Left ventricle myocardium inferior (tissue), 1 donor: ENCODE measurements at regions not wholly inside any gene's neighbourhood (a gene's known extent, or its start where the extent isn't known, plus 50 kb on each side); places are given as distances from the start of the nearest gene placed in this dataset.

Source experiments
- DNase-seq: peaks from one replicate; pipeline ENCODE4 v3.0.0-alpha.2; 2020
- H3K27ac ChIP-seq: fragments of 200-600 bp; replicated peaks from 2 replicates; pipeline ENCODE4 v1.8.0; 2021
- H3K27me3 ChIP-seq: fragments of 200-600 bp; 2 replicates; pipeline ENCODE4 v1.8.0; 2021; ENCODE audit warnings: low read depth
- H3K36me3 ChIP-seq: fragments of 200-600 bp; 2 replicates; pipeline ENCODE4 v1.8.0; 2021
- H3K4me1 ChIP-seq: fragments of 200-600 bp; 2 replicates; pipeline ENCODE4 v1.8.0; 2021
- H3K4me3 ChIP-seq: fragments of 200-600 bp; 2 replicates; pipeline ENCODE4 v1.8.0; 2021; ENCODE audit warnings: mild to moderate bottlenecking, moderate library complexity
- H3K9me3 ChIP-seq: fragments of 200-600 bp; replicated peaks from 2 replicates; pipeline ENCODE4 v1.8.0; 2021
- CTCF ChIP-seq: fragments of 200-600 bp; IDR thresholded peaks from 2 replicates; pipeline ENCODE4 v1.8.0; 2021; ENCODE audit warnings: antibody characterized with exemption, mild to moderate bottlenecking, borderline replicate concordance
- intact Hi-C: fragments of 100-400 bp; cut with micrococcal nuclease; formaldehyde crosslinking; loops from one replicate; pipeline ENCODE4 v1.11.0; 2022
- donor health status: DM: no; HTN: yes; CAD: no; lungs with severe emphysema.

- TF ChIP-seq CTCF: no peak
- intact Hi-C loops: no loop called here
Measured at GRCh38 chr4:134885436-134885835, 683.8 kb upstream of the PABPC4L start.

GRCh38 chr4:134883831-134884449 lies 682.4 kb upstream of the PABPC4L start:
- TF ChIP-seq CTCF: no peak
- DNase-seq: no peak
- intact Hi-C loops: no loop called here
- Histone ChIP-seq H3K9me3 (no peaks in the 10 kb centered on the region), H3K27me3 (no peaks in the 10 kb centered on the region), H3K4me3 (no peak overlapping the region), H3K27ac (no peak overlapping the region), H3K4me1 (no peaks in the 10 kb centered on the region), H3K36me3 (no peaks in the 10 kb centered on the region)

More at GRCh38 chr4:134885436-134885835, 683.8 kb upstream of the PABPC4L start:
- DNase-seq: no peak
- Histone ChIP-seq H3K4me3 (no peak overlapping the region), H3K27ac (no peak overlapping the region), H3K4me1 (no peaks in the 10 kb centered on the region), H3K9me3 (no peaks in the 10 kb centered on the region), H3K27me3 (no peaks in the 10 kb centered on the region), H3K36me3 (no peaks in the 10 kb centered on the region)

- no peak overlapping the region for H3K4me3 ChIP-seq
- intact Hi-C loops: no loop called here
- no peak for TF ChIP-seq CTCF
- peaks cover 6% of the 10 kb centered on the region for H3K9me3 ChIP-seq
- DNase-seq: no peak
- H3K36me3 ChIP-seq: no peaks in the 10 kb centered on the region
- H3K4me1 ChIP-seq: no peaks in the 10 kb centered on the region
- no peak overlapping the region for H3K27ac ChIP-seq
- no peaks in the 10 kb centered on the region for H3K27me3 ChIP-seq
Measured at GRCh38 chr4:134879019-134879418, 677.4 kb upstream of the PABPC4L start.

- TF ChIP-seq CTCF: no peak
Measured at GRCh38 chr4:134867027-134867426, 665.4 kb upstream of the PABPC4L start.

GRCh38 chr4:134865675-134866074 lies 664.1 kb upstream of the PABPC4L start:
- DNase-seq: no peak
- no peak for TF ChIP-seq CTCF
- Histone ChIP-seq H3K27me3 (no peaks in the 10 kb centered on the region), H3K27ac (no peak overlapping the region), H3K36me3 (no peaks in the 10 kb centered on the region), H3K9me3 (no peaks in the 10 kb centered on the region), H3K4me3 (no peak overlapping the region), H3K4me1 (no peaks in the 10 kb centered on the region)
- intact Hi-C loops: no loop called here

More at GRCh38 chr4:134867027-134867426, 665.4 kb upstream of the PABPC4L start:
- H3K27ac ChIP-seq: no peak overlapping the region
- no peaks in the 10 kb centered on the region for H3K36me3 ChIP-seq
- no peak for DNase-seq
- H3K4me3 ChIP-seq: no peak overlapping the region
- no peaks in the 10 kb centered on the region for H3K9me3 ChIP-seq
- H3K27me3 ChIP-seq: no peaks in the 10 kb centered on the region
- intact Hi-C loops: no loop called here
- H3K4me1 ChIP-seq: no peaks in the 10 kb centered on the region
